Pancreas (tissue), 10 donors: ENCODE measurements at regions not wholly inside any gene's neighbourhood (a gene's known extent, or its start where the extent isn't known, plus 50 kb on each side); places are given as distances from the start of the nearest gene placed in this dataset.

ENCODE experiments used
- ATAC-seq, 4 donors: fragments of 200-7000 bp; cut with Tn5 transposase; one replicate each; pipeline versions ENCODE4 v1.8.0 to v1.9.1; 2020; ENCODE audit warnings: mild to moderate bottlenecking in 4 of 4, moderate library complexity in 4 of 4
- DNase-seq, 6 donors: peaks; one replicate each; pipeline ENCODE4 v3.0.0-alpha.2; 2020
- FAIRE-seq: peaks from 2 replicates; lab custom pipeline; 2012; peaks lifted over from hg19 to GRCh38; lab: Jason Lieb, UNC
- H3K27ac ChIP-seq, 4 donors: fragments of 200-600 bp; sonication (generic); 1 replicate in 3 of 4; 2 replicates in 1 of 4; pipeline versions ENCODE4 v1.5.0 to v1.8.0; 2020
- H3K27me3 ChIP-seq, 4 donors: fragments of 200-600 bp; one replicate each; pipeline ENCODE4 v1.8.0; 2021
- H3K36me3 ChIP-seq, 3 donors: fragments of 200-600 bp; sonication (generic) in 1 of 3; one replicate each; pipeline versions ENCODE4 v1.5.0 to v1.8.0; 2020 to 2021
- H3K4me1 ChIP-seq, 3 donors: fragments of 200-600 bp; one replicate each; pipeline ENCODE4 v1.8.0; 2021
- H3K4me3 ChIP-seq, 4 donors: fragments of 200-600 bp; sonication (generic) in 2 of 4; one replicate each; pipeline versions ENCODE4 v1.5.0 to v1.8.0; 2020 to 2021
- H3K9me3 ChIP-seq, 4 donors: fragments of 200-600 bp; one replicate each; pipeline ENCODE4 v1.8.0; 2021
- CTCF ChIP-seq, 4 donors: fragments of 200-600 bp; sonication (generic) in 3 of 4; IDR thresholded peaks; one replicate each; pipeline versions ENCODE4 v1.5.0 to v1.8.0; 2021; ENCODE audit warnings: antibody characterized with exemption in 4 of 4
- WGBS, 2 donors: extraction: QIAGEN DNeasy Blood & Tissue Kit; methylation state at CpG; one replicate each; pipeline ENCODE4 v1.1.7; 2013; 5-methylcytosine and 5-hydroxymethylcytosine counted together
- intact Hi-C, 3 donors: fragments of 100-400 bp; cut with DNase I; formaldehyde crosslinking; loops; one replicate each; pipeline versions ENCODE4 v1.11.1 to v1.14.2; 2022
- donor health status: healthy with polysubstance abuse.
- donor health status: DM: no; HTN: no; CAD: no; lungs with moderate emphysema.
- donor health status: DM: no; HTN: no; CAD: no.
- donor health status: control.
- donor health status: control.
- donor health status: Bipolar disorder and iron deficiency.
- donor health status: DM: yes; HTN: yes; CAD: no.
- donor health status: DM: no; HTN: no; CAD: no.
- donor health status: DM: no; HTN: no; CAD: no.
- donor health status: DM: yes; HTN: yes; CAD: no.

GRCh38 chr15:62588938-62589670 is 424.0 kb upstream of the C2CD4B start:
- peaks cover 0 to 7% (median 0%) of the 10 kb centered on the region in 3 donors for H3K4me1 ChIP-seq
- DNase-seq (no peak), FAIRE-seq (no peak), ATAC-seq (no peak)
- H3K9me3 ChIP-seq, result no peaks in the 10 kb centered on the region
- intact Hi-C loops, result no loop called here
- no peak for TF ChIP-seq CTCF (IDR thresholded peaks at IDR 0.05)
- no peaks in the 10 kb centered on the region for H3K27me3 ChIP-seq
- 30 to 57% methylated on average over 5 of the region's 5 CpGs for WGBS, 2 donors
- H3K27ac ChIP-seq, result no peak overlapping the region
- no peak overlapping the region for H3K4me3 ChIP-seq
- H3K36me3 ChIP-seq, result no peaks in the 10 kb centered on the region

GRCh38 chr15:62591842-62592838 is 427.1 kb upstream of the C2CD4B start:
- Histone ChIP-seq H3K4me1 (peaks cover 0 to 7% (median 0%) of the 10 kb centered on the region in 3 donors), H3K4me3 (no peak overlapping the region), H3K9me3 (no peaks in the 10 kb centered on the region), H3K36me3 (no peaks in the 10 kb centered on the region), H3K27me3 (no peaks in the 10 kb centered on the region), H3K27ac (no peak overlapping the region)
- ATAC-seq (peak in 2 of 4 donors; percentile 21 to 63), DNase-seq (no peak), FAIRE-seq (peak; percentile 71)
- 65 to 71% methylated on average over 8 of the region's 8 CpGs for WGBS, 2 donors
- intact Hi-C loops, result no loop called here
- TF ChIP-seq CTCF (IDR thresholded peaks at IDR 0.05), result no peak

DNA sequence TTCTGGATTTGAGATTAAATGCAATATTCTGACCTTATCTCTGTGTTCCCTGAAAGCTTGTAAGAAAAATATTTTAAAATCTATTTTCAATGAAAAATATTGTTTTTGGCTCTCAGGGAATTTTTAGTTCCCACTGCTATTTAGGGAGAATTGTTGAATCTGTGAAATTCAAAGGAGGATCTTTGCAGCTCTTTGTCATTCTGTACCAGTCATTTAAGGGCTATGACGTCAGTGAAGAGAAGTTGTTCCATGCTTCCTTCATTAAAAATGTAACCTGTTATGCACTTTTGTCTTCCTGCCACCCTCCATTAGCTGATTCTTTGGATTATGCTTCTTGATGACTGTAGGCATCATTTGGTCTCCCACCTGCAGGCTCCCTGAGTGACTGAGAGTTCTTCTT is 427.8 kb upstream of the C2CD4B start:
- DNase-seq, result no peak
- no peak for TF ChIP-seq CTCF (IDR thresholded peaks at IDR 0.05)
- H3K4me1 ChIP-seq, result peaks cover 0 to 7% (median 0%) of the 10 kb centered on the region in 3 donors
- H3K27me3 ChIP-seq, result no peaks in the 10 kb centered on the region
- WGBS, 2 donors, result 50 to 57% methylated on average over 1 of the region's 1 CpG
- no peaks in the 10 kb centered on the region for H3K36me3 ChIP-seq
- no peak overlapping the region for H3K27ac ChIP-seq
- no peak for ATAC-seq
- H3K9me3 ChIP-seq, result no peaks in the 10 kb centered on the region
- no peak overlapping the region for H3K4me3 ChIP-seq
- intact Hi-C loops, result no loop called here
- FAIRE-seq, result no peak

- no peak for DNase-seq
- no peak for FAIRE-seq
Measured at GRCh38 chr15:62593681-62594399, 428.8 kb upstream of the C2CD4B start.

More at GRCh38 chr15:62593681-62594399, 428.8 kb upstream of the C2CD4B start:
- Histone ChIP-seq H3K27ac (no peak overlapping the region), H3K27me3 (no peaks in the 10 kb centered on the region), H3K9me3 (no peaks in the 10 kb centered on the region), H3K36me3 (no peaks in the 10 kb centered on the region), H3K4me3 (no peak overlapping the region), H3K4me1 (peaks cover 0 to 7% (median 0%) of the 10 kb centered on the region in 3 donors)
- intact Hi-C loops, result no loop called here
- no peak for ATAC-seq
- WGBS, 2 donors, result 78 to 79% methylated on average over 4 of the region's 4 CpGs
- no peak for TF ChIP-seq CTCF (IDR thresholded peaks at IDR 0.05)
